HS-27A (cell line): ENCODE measurements at regions not wholly inside any gene's neighbourhood (a gene's known extent, or its start where the extent isn't known, plus 50 kb on each side); places are given as distances from the start of the nearest gene placed in this dataset.
"Not testable (repeated sequence)": the region's sequence is repeated elsewhere in the genome, so short reads cannot be mapped to it uniquely, and the experiment has no call there.

Source experiments
- DNase-seq: peaks from one replicate; pipeline ENCODE4 v3.0.0-alpha.2; 2012; ENCODE audit warnings: low read depth, missing footprints

DNA sequence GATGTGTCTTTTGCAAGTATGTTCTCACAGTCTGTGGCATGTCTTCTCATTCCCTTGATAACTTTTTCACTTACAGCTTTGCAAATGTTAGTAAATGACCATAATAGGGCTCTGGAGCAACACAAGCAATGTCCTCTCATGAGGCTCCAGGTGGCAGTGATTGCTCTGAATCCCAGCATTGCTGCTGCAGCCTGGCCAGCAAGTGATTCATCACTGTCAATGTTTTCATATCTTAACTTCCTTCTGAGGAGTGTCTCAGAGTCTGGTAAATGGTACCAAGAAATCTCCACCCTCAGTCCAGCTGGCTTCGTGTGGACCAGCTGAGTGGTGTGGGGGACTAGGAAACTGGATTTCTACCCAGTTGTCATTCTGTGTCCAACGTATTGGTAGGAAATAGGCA, 139.6 kb downstream of the MYLK4 start:
- no peak for DNase-seq

DNA sequence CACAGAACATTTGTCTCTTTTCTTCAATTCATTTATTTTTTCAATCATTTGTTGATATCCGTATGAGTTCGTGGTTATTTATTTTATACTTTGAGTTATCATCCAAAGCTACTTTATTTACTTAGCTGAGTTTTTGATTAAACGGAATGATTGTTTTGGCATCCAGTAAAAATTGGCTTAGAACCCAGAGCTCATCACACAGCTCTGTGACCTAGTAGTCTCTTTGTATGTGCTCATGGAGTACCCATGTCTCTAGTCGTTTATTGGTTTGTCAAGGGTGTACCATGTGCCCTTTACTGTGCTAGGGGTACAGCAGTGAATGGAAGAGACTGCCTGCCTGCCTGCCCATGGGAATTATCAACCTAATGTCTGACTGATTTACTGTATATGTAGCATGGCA, 142.2 kb downstream of the MYLK4 start:
- DNase-seq: no peak

DNA sequence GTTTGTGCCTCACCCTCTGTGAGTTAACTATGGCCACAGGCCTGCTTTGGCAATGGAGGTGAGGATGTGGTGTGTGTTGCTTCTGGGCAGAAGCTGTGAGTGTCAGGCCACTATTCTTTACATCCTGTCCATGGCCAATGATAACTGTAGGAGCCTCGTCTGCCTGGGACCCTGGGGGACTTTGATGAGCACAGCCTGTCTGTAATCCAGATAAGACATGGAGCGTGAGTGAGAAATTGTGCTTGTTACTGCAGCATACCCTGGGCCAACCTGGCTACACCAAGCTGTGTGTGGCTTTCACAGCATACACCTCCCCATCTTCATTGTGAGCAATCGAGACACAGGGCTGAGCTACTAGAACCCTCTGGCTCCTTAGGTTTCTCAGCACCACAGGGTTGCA, 150.4 kb downstream of the MYLK4 start:
- DNase-seq: no peak

DNA sequence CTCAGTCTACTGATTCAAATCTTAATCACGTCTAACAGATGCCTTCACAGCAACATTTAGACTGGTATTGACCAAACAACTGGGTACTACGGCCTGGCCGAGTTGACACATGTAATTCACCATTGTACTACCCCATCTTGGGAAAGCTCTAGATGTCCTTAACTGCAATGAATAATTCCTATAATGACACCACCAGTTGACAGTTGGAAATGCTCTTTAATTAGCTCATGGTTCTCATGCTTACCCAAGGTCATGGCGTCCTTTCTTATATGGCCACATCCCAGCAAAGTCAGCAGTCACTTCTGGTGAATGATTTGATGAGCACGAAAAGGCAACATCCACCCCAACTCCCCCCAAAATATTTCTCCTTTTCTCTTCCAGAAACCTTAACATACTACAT, 150.9 kb downstream of the MYLK4 start:
- DNase-seq: no peak

DNA sequence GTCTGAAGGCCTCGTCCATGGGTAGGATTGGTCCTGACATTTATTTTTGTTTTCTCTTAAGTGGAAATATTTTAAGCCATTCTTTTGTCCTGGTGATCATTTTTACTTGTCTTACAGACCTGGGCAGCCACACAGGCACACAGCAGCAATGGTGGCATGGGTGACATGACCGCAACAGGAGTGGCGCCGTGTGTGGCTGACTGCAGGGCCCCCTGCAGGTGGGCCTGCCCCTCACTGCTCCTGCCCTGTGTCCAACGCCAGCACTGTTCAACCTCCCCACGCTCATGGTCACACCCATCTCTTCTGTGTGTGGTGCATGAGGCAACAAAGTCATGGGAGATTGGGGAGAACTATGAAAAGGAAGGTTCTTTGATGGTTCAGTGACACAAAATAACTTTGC, 151.9 kb downstream of the MYLK4 start:
- DNase-seq: no peak

DNA sequence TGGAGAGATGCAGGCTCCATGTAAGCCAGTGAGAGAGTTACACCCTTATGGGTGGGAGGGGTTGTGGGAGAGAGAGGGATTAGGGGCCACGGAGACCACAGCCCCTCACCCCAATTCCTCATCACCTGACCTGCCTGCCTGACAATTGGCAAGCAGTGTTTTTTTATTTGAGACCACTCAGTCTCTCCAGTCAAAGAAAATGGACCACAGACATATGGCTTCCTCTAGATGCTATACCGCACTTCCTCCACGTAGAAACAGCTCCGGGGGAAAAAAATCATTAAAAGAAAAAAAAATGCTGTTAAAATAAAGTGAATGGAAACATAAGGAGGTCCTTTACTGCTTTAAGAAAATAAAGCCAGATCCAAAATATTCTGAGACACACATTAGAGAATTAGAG, 152.7 kb downstream of the MYLK4 start:
- DNase-seq: no peak

DNA sequence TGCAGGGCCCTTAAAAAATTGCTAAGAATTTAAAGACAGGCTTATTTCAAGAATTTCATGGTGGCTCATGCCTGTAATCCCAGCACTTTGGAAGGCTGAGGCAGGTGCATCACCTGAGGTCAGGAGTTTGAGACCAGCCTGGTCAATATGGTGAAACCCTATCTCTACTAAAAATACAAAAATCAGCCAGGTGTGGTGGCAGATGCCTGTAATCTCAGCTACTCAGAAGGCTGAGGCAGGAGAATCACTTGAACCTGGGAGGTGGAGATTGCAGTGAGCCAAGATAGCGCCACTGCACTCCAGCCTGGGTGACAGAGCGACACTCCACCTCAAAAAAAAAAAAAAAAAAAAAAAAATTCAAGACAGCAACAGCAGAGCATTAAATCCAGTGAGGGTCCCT, 153.3 kb downstream of the MYLK4 start:
- DNase-seq: not testable (repeated sequence)

DNA sequence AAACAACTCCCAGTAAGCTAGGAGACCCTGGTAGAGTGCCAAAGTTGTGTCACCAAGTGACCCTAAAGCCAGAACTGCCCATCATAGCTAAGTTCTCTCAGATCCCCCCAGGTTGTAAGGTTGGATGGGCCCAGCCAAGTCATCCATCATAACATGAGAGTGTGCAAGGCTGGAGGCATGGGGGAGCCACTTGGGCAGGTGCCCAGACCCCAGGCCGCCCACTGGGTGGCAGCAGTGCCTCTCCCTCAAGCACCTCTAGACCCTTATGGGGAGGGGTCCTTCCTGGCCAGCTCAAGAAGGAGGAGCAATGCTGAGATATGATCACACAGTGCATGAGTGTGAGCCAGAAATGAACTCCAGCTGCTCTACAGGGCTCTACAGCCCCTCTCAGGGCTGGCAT, 154.5 kb downstream of the MYLK4 start:
- no peak for DNase-seq

DNA sequence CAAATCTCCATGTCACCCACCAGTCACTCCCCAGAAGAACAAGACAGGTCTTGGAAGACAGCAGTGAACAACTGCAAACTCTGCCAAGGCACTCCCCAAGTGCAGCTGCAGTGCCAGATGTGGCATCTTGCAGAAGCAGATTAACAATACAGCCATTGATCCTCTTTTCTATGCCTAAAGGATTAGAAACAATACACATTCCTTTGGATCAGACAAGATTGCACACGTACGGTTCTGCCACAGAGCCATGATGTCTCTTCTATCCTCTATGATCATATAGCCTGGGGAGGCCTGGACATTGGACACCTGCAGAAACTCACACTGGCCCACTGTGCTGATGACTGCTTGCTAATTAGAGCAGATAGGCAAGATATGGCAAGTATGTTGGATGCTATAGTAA, 155.9 kb downstream of the MYLK4 start:
- no peak for DNase-seq

DNA sequence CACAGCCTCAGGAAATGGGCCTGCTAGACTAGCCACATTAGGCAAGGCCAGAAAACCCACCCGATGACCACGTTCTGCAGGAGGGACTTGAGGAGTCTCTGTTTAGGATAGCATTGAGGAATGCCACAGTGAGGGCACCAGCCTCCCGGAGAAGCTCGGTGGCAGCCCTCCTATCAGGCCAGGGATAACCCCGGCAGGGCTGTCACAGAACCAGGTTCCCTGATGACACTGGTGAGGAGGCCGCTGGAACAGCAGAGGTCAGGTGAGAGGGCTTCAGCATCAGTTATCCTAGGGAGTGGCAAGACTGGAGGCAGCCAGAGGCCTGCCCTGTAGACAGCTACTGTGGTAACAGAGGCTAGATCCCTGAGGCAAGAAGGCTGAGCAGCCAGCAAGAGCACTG, 157.6 kb downstream of the MYLK4 start:
- no peak for DNase-seq

DNA sequence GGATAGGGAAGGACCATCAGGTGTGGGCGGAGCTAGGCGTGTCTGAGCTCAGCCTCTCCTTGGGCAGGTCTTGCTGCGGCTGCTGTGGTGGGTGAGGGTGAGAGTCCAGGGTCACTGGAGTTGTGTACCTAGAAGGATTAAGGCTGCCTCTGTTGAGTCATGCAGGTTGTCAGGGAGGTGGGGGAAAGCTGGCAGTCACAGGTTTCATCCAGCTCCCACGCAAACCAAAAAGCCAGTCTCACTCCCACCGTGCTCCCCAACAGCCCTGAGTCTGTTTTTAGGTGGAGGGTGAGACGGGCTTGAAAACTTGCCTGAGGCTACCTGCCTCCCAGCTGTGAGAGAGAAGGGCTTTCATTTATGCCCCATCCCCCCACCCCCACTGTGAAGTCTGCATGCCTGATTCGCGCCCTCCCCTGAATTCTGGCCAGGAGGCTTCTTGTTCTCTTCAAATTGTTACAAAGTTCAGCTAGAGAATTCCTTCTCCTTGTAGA, 161.5 kb downstream of the MYLK4 start:
- DNase-seq: no peak

DNA sequence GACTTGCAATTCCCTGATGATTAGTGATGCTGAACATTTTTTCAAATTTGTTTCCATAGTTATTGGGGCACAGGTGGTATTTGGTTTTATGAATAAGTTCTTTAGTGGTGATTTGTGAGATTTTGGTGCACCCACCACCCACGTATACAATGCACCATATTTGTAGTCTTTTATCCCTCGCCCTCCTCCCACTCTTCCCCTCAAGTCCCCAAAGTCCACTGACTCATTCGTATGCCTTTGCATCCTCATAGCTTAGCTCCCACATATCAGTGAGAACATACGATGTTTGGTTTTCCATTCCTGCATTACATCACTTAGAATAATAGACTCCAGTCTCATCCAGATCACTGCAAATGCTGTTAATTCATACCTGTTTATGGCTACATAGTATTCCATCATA, 167.3 kb downstream of the MYLK4 start:
- DNase-seq: no peak

DNA sequence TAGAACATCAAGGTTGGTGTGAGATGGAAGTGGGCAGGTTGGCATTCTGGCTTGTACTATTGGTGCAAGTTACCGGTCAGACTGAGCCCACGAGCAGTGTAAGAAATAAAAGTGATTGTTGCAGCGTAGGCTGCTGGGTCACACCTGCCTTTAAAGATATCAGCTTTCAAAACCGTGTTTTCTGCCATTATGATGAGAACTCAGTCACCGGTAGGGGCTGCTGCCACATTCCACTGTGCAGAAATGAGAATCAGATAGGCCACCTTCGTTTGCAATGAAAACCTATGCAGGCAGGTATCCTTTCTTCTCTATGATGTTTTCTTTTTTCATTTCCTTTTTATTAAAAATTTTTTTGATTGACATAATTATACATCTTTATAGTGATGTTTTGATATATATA, 168.5 kb downstream of the MYLK4 start:
- no peak for DNase-seq

DNA sequence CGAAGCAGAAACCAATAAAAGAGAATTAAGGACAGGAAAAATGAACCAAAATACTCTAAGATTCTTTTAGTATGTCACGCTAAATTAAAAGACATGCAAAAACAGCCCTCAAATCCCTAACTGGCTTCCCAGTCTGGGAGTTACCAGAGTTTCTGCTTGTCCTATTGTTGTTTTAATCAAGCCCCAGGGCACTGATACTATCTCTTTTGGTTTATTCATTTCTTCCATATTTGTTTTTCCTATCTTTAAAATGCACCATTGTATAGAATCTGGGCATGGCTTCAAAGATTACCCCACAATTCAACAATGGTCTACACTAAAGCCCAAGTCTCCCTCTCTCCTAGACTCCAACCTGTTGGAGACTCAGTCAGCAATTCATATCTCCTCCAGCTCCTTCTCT, 169.1 kb downstream of the MYLK4 start:
- no peak for DNase-seq

DNA sequence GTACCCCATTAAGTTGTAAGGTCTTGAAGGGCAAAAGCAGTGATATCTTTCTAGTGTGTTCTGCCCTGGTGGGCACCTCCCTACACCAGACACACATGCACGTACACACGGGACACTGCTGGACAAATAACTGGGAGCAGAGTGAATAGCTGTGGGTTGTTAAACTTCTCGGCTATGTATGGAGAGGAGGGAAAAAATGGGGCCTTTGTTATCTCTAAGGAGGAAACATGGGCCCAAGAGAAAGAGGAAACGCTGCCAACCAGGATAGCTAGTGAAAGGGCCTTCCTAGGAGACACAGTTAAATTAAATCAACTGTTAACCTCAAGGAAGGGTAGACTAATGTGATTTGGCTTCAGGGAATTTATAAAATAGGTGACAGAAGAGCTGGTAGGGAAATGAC, 169.7 kb downstream of the MYLK4 start:
- no peak for DNase-seq

DNA sequence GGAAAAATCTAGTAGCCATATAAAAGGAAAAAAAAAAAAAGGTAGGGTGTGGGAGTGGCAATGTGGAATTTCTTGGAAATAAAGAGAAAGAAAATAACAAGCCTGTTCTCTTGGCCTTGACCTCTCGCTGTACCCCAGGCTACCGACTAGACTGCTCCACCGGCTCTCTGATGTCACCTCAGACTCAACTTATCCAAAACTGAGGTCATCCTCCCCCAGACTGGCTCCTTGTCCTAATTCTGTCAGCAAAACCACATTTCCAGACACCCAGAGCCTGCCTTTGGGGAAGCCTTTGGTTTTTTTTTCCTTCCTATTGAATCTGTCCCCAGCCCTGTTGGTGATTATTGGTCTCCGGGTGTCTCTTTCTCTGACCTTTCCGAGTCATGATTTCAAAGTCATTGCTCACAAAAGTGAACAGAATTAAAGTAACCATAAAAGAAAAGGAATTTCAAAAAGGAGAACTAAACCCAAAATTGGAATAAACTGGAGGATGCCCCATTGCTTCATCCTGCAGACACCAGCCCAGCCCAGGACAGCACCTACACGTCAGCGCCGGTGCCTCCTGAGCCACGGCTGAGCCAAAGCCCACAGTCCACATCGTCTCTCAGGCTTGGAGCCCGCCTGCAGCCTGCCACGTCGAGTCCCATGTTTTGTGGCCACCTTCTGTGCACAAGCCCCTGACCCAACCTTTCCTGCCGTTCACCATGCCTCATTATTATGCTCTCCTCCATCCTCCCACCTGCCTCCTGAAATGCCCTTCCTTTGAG, 170.7 kb downstream of the MYLK4 start:
- DNase-seq: no peak

DNA sequence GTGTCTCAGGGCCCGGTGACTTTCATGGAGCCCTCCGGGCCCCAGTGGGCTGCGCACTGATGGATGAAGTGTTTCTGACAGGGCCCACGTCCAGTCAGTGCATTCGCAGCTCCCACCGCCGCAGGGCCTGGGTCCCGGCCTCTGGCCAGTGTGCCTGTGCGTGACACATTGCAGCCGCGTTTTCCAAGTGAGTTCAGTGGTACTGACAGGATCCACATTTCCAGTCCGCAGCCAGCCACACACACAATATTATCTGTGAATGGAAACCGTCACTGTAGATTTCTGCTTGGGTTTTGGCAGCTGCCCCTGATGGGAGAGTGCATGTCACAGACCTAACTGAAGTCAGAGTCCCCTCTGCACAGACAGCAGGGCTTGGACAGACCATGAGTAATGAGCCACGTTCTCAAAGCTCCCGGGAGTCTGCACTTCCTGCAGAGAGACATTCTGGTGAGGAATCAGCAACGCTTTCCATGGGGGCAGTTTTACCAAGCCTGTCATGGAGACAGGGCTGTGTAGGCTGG, 171.4 kb downstream of the MYLK4 start:
- no peak for DNase-seq

DNA sequence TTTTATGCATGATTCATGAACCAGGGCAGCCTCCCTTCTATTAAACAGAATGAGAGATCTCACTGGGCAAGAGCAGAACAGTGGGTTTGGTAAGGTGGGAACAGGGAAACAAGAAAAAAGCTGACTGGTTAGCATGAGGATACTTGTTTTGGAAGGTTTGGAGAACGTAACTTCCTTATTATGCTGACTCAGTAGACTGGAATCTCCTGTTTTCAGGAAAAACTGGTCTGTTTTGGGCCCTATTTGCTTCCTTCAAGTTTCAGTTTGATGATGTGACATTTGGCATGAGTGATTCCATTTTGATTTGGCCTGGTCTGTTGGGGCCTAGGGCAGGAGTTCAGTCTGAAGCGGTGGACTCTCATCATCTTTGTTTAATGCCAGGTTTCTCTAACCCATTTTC, 172.0 kb downstream of the MYLK4 start:
- DNase-seq: no peak

DNA sequence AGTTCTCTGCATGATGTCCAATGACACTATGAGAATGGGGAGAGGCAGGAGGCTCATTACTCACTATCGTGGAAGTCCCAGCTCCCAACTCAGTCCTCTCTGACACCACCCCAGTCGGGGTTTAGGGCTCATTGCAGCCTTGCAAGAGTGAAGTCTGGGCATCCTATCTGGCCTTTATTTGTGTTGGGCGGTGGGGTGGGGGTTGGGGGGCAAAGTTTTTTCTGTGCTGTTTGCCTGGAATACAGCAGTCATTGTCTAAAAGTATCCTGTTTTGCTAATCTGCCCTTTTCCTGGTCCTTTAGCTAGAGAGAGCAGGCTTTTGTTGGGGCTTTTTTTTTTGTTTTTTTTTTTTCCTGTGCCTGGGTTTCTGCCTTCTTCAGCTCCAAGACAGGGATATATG, 174.2 kb downstream of the MYLK4 start:
- no peak for DNase-seq

DNA sequence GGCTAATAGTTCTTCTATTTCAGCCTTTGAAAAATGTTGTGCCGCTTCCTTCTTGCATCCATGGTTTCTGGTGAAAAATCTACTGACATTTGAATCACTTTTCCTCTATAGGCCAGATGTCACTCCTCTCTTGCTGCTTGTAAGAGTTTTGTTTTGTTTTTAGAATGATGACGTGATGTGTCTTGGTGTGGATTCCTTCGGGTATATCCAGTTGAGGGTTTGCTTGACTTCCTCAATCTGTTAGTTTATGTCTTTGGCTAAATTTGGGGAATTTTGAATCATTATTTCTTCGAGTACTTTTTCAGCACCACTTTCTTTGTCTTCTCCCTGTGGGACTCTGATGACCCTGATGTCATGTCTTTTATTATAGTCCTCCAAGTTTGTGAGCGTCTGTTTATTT, 175.5 kb downstream of the MYLK4 start:
- DNase-seq: no peak

DNA sequence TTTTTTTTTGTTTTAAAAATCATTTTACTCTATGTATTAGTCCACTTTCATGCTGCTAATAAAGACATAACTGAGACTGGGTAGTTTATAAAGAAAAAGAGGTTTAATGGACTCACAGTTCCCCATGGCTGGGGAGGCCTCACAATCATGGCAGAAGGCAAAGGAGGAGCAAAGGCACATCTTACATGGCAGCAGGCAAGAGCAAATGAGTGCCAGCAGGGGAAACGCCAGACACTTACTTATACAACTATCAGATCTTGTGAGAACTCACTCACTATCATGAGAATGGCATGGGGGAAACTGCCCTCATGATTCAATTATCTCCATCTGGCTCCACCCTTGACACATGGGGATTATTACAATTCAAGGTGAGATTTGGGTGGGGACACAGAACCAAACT, 181.3 kb downstream of the MYLK4 start:
- DNase-seq: not testable (repeated sequence)

DNA sequence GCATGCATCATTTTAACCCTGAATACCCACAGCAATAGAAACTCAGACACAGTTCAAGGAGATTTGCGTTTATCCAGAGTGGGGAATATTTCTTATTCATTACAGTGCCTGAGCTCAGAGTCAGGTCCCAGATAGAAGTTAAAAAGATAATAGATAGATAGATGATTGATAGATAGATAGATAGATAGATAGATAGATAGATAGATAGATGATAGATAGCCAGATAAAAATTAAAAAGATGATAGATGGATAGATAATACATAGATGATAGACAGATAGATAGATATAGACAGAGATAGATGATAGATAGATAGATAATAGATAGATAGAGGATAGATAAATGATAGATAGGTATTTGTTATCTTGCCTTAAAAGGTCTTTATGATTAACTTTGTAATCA, 184.7 kb downstream of the MYLK4 start:
- no peak for DNase-seq

DNA sequence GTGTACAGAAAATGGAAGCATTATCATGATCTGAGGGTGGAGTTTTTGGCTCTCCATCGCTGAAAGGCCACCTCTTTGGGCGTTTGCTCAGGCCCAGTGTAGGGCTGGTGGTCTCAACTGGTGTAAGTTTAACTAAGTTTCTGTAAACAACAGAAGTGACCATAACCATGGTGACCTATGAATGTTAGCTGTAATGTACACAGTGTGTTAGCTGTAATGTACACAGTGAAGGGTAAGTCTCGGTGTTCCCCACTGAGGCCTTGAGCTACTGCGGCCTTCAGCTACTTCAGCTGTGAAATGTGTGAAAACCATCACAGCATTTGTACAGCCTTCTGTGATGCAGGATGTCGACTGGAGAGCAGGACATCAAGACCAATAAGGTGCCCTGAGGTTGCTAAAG, 185.2 kb downstream of the MYLK4 start:
- no peak for DNase-seq

DNA sequence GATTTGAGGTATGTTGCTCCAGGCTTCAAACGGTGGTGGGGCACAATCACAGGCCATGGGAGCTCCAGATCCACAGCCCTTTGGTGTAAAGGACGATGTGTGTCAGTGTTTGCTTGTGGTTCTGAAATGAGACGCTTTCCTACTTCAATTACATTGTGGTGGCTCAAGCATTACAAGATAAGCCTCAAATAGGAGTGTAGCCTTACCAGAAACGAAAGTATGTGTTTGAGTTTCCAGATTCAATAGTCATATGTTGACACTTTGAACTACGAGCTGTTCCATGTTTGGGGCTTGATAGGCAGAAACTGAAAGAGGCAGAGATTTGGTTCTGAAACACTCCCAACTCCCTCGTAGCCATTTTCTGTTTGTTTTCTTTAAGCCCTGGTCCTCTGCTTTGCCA, 187.1 kb downstream of the MYLK4 start:
- DNase-seq: no peak
